ENCODE measurements at regions not wholly inside any gene's neighbourhood (a gene's known extent, or its start where the extent isn't known, plus 50 kb on each side); places are given as distances from the start of the nearest gene placed in this dataset.

DNA sequence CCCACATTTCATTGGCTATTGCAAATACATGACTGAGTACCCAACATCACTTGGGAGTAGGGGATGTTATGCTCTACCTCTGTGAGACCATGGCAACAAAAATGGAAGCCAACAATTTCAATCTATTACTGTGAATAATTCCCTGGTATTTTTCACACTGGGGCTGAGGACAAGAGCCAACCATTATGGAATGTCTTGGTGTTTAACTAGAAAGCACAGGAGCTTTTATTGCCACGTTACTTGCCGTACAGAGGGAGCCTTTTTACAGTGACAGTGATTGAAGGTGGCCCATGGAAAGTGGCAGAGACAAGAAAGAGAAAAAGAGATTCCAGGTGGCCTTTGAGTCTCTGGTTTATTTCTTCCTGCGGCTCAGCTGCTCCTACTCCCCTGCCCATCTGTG is 105.7 kb upstream of the TBC1D5 start:
- Histone ChIP-seq H3K4me1 (ENCODE audit: low read depth) (no peaks in the 10 kb centered on the region), H3K27me3 (no peaks in the 10 kb centered on the region), H3K9me3 (ENCODE audit: low read depth) (no peaks in the 10 kb centered on the region), H3K36me3 (no peaks in the 10 kb centered on the region), H3K4me3 (no peak overlapping the region), H3K27ac (no peak overlapping the region)
- TF ChIP-seq, protein P1, sequence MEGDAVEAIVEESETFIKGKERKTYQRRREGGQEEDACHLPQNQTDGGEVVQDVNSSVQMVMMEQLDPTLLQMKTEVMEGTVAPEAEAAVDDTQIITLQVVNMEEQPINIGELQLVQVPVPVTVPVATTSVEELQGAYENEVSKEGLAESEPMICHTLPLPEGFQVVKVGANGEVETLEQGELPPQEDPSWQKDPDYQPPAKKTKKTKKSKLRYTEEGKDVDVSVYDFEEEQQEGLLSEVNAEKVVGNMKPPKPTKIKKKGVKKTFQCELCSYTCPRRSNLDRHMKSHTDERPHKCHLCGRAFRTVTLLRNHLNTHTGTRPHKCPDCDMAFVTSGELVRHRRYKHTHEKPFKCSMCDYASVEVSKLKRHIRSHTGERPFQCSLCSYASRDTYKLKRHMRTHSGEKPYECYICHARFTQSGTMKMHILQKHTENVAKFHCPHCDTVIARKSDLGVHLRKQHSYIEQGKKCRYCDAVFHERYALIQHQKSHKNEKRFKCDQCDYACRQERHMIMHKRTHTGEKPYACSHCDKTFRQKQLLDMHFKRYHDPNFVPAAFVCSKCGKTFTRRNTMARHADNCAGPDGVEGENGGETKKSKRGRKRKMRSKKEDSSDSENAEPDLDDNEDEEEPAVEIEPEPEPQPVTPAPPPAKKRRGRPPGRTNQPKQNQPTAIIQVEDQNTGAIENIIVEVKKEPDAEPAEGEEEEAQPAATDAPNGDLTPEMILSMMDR (IDR thresholded peaks at IDR 0.05; ENCODE audit: low read depth, low read length): no peak
- no peak for DNase-seq (ENCODE audit: low read depth in 1 of 2, low spot score in 1 of 2)

GRCh38 chr3:17847156-17847555 is 104.7 kb upstream of the TBC1D5 start:
- Histone ChIP-seq H3K4me1 (ENCODE audit: low read depth) (no peaks in the 10 kb centered on the region), H3K27me3 (no peaks in the 10 kb centered on the region), H3K36me3 (no peaks in the 10 kb centered on the region), H3K27ac (no peak overlapping the region), H3K4me3 (no peak overlapping the region), H3K9me3 (ENCODE audit: low read depth) (no peaks in the 10 kb centered on the region)
- no peak for DNase-seq (ENCODE audit: low read depth in 1 of 2, low spot score in 1 of 2)
- TF ChIP-seq, protein P1 (IDR thresholded peaks at IDR 0.05; ENCODE audit: low read depth, low read length): no peak

DNA sequence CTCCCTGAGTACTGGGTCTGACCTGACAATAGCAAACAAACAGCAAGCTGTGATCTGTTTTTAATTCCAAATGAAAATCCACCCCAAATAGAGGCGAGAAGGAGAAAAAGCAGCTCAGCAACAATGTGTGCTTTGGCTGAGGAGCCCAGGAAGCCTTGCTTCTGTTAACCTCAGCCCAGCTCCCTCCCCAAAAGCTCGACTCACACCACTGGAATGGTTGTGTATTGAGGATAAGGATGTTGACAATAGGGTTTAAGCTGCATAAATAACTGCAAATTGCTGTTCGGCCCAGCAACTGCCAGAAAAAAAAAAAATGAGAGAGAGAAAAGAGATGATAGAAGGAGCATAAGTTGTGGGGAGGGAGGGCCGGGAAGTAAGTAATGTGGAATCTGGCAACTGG is 104.0 kb upstream of the TBC1D5 start:
- Histone ChIP-seq H3K4me1 (ENCODE audit: low read depth) (no peaks in the 10 kb centered on the region), H3K36me3 (no peaks in the 10 kb centered on the region), H3K9me3 (ENCODE audit: low read depth) (no peaks in the 10 kb centered on the region), H3K4me3 (no peak overlapping the region), H3K27ac (no peak overlapping the region), H3K27me3 (no peaks in the 10 kb centered on the region)
- no peak for DNase-seq (ENCODE audit: low read depth in 1 of 2, low spot score in 1 of 2)
- TF ChIP-seq, protein P1 (IDR thresholded peaks at IDR 0.05; ENCODE audit: low read depth, low read length): no peak

DNA sequence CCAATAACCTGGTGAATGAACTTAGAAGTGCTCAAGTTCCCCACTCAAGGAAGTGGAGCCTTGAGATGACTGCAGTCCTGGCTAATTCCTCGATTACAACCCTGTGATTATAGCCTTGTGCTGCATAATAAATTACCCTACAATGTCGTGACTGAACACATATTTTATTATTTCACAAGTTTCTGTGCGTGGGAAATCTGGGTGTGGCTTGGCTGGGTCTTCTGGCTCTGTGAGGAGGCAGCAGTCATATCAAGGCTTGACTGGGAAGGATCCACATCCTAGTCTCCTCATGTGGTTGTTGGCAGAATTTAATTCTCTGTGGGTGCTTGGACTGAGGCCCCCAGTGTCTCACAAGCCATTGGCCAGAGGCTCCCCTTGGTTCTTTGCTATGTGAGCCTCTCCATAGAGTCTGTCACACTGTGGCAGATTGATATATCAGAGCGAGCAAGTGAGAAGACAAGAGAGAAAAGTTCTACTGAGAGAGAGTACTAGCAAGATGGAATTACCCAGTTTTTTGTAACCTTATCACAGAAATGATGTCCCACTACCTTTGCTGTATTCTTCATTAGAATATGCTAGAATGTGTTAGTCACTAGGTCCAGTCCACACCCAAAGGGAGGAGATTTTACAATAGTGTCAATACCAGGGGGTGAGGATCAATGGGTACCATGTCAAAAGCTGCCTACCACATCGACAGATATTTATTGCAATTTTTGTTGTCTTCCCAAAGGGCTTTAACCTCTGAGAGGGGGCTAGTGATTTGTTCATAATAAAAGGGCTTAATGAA is 102.8 kb upstream of the TBC1D5 start:
- DNase-seq (ENCODE audit: low read depth in 1 of 2, low spot score in 1 of 2): peak in 1 of 2 donors; percentile 51
- no peaks in the 10 kb centered on the region for H3K9me3 ChIP-seq (ENCODE audit: low read depth)
- H3K4me1 ChIP-seq (ENCODE audit: low read depth): no peaks in the 10 kb centered on the region
- TF ChIP-seq, protein P1 (IDR thresholded peaks at IDR 0.05; ENCODE audit: low read depth, low read length): no peak
- H3K27me3 ChIP-seq: no peaks in the 10 kb centered on the region
- H3K36me3 ChIP-seq: no peaks in the 10 kb centered on the region
- H3K27ac ChIP-seq: no peak overlapping the region
- H3K4me3 ChIP-seq: no peak overlapping the region

DNA sequence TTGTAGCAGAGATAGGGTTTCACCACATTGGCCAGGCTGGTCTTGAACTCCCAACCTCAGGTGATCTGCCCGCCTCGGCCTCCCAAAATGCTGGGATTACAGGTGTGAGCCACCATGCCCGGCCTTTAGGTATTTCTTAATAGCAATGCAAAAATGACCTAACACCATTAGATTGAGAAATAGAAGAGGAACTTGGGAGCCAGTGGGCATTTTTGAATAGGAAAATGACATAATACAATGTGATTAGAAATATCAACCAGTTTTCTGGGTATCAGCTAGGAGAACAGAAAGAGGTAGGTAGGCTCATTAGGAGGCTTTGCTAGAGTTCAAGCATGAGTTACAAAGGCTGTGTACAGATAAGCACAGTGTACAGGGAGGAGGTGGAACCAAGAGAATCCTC is 101.8 kb upstream of the TBC1D5 start:
- Histone ChIP-seq H3K9me3 (ENCODE audit: low read depth) (no peaks in the 10 kb centered on the region), H3K4me3 (no peak overlapping the region), H3K27ac (no peak overlapping the region), H3K27me3 (no peaks in the 10 kb centered on the region), H3K4me1 (ENCODE audit: low read depth) (no peaks in the 10 kb centered on the region), H3K36me3 (no peaks in the 10 kb centered on the region)
- TF ChIP-seq, protein P1 (IDR thresholded peaks at IDR 0.05; ENCODE audit: low read depth, low read length): no peak
- no peak for DNase-seq (ENCODE audit: low read depth in 1 of 2, low spot score in 1 of 2)

Measured in cardiac muscle cell (in vitro differentiated cells and primary cell).